Skeletal muscle tissue (tissue), 3 donors: ENCODE measurements at regions not wholly inside any gene's neighbourhood (a gene's known extent, or its start where the extent isn't known, plus 50 kb on each side); places are given as distances from the start of the nearest gene placed in this dataset.

Experiments
- H3K27ac ChIP-seq: one replicate; pipeline ENCODE4 v1.7.0; 2013; ENCODE audit warnings: mild to moderate bottlenecking, low read depth, low read length, inconsistent platforms
- H3K27me3 ChIP-seq, 3 donors: one replicate each; pipeline ENCODE4 v1.7.0; 2013; ENCODE audit warnings: low read length in 3 of 3; ENCODE audit not compliant: control insufficient read depth in 3 of 3, insufficient read depth in 3 of 3
- H3K36me3 ChIP-seq, 3 donors: one replicate each; pipeline ENCODE4 v1.7.0; 2013; ENCODE audit warnings: low read length in 3 of 3; ENCODE audit not compliant: control insufficient read depth in 3 of 3, insufficient read depth in 3 of 3
- H3K4me1 ChIP-seq, 3 donors: one replicate each; pipeline ENCODE4 v1.7.0; 2013; ENCODE audit warnings: low read length in 3 of 3, mild to moderate bottlenecking in 3 of 3; ENCODE audit not compliant: control insufficient read depth in 3 of 3, insufficient read depth in 3 of 3
- H3K4me3 ChIP-seq, 3 donors: one replicate each; pipeline ENCODE4 v1.7.0; 2013; ENCODE audit warnings: low read length in 3 of 3
- H3K9ac ChIP-seq, 3 donors: one replicate each; pipeline ENCODE4 v1.7.0; 2013; ENCODE audit warnings: low read length in 3 of 3, mild to moderate bottlenecking in 3 of 3, moderate library complexity in 2 of 3, low read depth in 1 of 3
- H3K9me3 ChIP-seq, 3 donors: one replicate each; pipeline ENCODE4 v1.7.0; 2013; ENCODE audit warnings: low read length in 3 of 3; ENCODE audit not compliant: control insufficient read depth in 3 of 3
- donor health status: Osteomylitis.

DNA sequence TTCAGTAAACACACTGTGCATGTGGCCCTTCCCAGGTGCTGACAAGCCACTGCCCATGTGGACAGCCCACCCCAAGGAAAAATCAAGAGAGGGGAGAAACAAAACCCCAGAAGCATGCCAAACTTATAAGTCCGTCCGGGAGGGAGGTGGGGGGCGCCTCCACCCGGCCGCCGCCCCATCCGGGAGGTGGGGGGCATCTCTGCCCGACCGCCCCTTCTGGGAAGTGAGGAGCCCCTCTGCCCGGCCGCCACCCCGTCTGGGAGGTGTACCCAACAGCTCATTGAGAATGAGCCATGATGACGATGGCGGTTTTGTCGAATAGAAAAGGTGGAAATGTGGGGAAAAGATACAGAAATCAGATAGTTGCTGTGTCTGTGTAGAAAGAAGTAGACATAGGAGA is 53.8 kb upstream of the C2CD4B start:
- Histone ChIP-seq H3K27ac (no peak overlapping the region), H3K4me1 (no peaks in the 10 kb centered on the region), H3K4me3 (no peak overlapping the region), H3K9me3 (peaks cover 0 to 2% (median 0%) of the 10 kb centered on the region in 3 donors), H3K36me3 (no peaks in the 10 kb centered on the region), H3K27me3 (no peaks in the 10 kb centered on the region), H3K9ac (no peak overlapping the region)

DNA sequence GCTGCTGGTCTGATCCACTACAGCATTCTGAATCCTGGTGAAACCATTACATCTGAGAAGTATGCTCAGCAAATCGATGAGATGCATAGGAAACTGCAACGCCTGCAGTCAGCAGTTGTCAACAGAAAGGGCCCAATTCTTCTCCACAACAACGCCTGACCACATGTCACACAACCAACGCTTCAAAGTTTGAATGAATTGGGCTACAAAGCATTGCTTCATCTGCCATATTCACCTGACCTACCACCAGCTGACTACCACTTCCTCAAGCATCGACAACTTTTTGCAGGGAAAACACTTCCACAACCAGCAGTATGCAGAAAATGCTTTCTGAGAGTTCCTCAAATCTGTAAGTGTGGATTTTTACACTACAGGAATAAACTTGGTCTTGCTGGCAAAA is 54.7 kb upstream of the C2CD4B start:
- Histone ChIP-seq H3K27me3 (no peaks in the 10 kb centered on the region), H3K4me3 (no peak overlapping the region), H3K4me1 (no peaks in the 10 kb centered on the region), H3K9ac (no peak overlapping the region), H3K9me3 (peaks cover 0 to 2% (median 0%) of the 10 kb centered on the region in 3 donors), H3K36me3 (no peaks in the 10 kb centered on the region), H3K27ac (no peak overlapping the region)

DNA sequence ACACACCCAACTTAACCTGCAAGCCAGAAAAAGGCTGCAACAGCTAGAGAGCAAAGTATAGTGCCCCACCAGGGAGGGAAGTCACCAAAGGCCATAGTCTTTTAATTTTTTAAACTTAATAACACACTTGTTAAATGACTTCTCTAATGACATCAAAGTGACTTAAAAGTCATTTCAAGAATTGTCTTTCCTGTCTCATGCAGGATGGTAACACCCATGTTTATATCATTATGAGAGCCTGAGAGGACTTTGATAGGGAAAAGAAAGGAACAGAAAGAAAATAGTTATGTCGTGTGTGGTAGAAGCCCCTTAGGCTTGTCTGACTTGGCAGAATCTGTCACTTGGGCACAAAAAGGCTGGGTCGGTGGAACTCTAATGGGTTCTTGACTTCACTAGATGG is 57.9 kb upstream of the C2CD4B start:
- Histone ChIP-seq H3K9me3 (no peaks in the 10 kb centered on the region), H3K4me3 (no peak overlapping the region), H3K9ac (no peak overlapping the region), H3K27ac (no peak overlapping the region), H3K27me3 (no peaks in the 10 kb centered on the region), H3K36me3 (no peaks in the 10 kb centered on the region), H3K4me1 (no peaks in the 10 kb centered on the region)

DNA sequence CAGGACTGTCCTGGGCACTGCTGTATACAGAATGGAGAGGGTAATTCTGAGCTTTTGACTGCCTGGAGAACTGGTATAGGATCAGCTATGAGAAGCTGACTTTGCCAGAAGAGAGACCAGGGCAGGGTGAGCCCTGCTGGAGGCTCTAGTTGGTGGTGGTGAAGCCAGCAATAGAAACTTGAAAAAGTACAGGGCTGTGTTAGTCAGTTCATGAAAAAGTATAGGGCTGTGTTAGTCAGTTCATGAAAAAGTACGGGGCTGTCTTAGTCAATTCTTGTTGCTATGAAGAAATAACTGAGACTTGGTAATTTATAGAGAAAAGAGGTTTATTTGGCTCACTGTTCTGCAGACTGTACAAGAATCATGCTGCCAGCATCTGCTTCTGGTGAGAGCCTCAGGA is 63.5 kb upstream of the C2CD4B start:
- Histone ChIP-seq H3K9me3 (no peaks in the 10 kb centered on the region), H3K4me1 (no peaks in the 10 kb centered on the region), H3K27me3 (no peaks in the 10 kb centered on the region), H3K27ac (no peak overlapping the region), H3K9ac (no peak overlapping the region), H3K36me3 (no peaks in the 10 kb centered on the region), H3K4me3 (no peak overlapping the region)

DNA sequence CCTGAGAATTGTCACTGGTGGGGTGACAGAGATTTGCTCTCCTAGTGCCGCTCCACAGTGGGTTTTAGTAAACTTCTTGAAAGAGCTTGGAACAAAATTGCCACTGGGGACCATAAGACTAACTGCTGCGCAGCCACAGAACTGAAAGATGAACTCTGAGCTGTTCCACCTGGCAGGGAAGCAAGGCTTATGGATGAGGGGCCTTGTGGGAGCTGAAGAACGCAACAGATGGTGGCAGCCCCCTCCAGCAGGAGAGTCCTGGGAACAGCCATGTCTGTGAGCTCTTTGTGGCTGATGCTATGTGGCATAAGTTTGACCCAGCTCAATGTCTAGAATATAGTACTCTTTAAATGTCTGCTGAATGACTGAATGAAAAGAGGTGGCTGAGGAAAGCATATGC is 66.8 kb upstream of the C2CD4B start:
- Histone ChIP-seq H3K36me3 (no peaks in the 10 kb centered on the region), H3K9me3 (no peaks in the 10 kb centered on the region), H3K9ac (no peak overlapping the region), H3K27ac (no peak overlapping the region), H3K4me3 (no peak overlapping the region), H3K27me3 (no peaks in the 10 kb centered on the region), H3K4me1 (no peaks in the 10 kb centered on the region)

DNA sequence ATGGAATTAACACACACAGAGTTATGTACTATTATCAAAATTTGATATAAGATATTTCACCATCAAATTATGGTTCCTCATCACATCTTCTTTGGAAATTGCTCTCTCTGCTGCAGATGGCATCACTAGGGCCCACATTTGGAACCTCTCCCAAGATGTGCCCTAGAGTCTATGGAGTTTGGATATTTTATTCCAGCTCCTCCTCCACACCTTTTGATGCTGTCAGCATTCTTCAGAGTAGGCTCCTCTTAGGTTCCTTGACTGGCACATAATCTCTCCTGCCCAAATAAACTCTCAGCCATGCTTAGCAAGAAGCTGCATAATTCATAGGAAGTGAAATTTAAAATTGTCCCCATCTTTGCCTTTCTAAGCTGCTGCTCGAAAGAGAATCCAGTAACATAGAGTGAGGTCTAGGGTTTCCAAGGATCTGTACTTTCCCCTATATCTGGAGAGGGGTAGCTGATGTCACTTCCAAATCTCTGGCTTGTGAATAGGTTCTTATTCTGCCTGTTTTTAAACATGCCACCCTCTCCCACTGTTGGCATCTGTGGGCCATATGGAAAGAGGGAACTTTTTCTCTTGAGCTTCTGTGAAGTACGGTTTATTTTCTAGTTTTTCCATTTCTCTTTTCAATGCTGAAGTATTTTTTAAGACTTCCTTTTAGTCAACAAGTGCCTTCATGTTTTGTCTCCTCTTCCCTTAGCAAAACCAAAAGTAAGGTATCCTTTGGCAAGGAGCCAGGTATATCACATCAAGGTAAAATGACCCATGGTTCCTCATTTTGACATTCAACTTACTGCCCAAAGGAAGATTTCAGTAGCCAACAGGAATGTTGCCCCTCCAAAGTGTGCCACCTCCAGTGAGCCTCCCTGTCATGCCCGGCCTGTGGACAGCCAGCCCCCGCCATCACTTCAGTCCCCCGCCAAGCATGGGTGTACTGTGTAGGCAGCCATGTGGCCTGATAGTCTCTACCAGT is 75.3 kb upstream of the C2CD4B start:
- H3K4me3 ChIP-seq = no peak overlapping the region
- no peaks in the 10 kb centered on the region for H3K4me1 ChIP-seq
- no peak overlapping the region for H3K9ac ChIP-seq
- H3K27ac ChIP-seq = no peak overlapping the region
- H3K36me3 ChIP-seq = no peaks in the 10 kb centered on the region
- no peaks in the 10 kb centered on the region for H3K27me3 ChIP-seq
- peaks cover 0 to 4% (median 3%) of the 10 kb centered on the region in 3 donors for H3K9me3 ChIP-seq

DNA sequence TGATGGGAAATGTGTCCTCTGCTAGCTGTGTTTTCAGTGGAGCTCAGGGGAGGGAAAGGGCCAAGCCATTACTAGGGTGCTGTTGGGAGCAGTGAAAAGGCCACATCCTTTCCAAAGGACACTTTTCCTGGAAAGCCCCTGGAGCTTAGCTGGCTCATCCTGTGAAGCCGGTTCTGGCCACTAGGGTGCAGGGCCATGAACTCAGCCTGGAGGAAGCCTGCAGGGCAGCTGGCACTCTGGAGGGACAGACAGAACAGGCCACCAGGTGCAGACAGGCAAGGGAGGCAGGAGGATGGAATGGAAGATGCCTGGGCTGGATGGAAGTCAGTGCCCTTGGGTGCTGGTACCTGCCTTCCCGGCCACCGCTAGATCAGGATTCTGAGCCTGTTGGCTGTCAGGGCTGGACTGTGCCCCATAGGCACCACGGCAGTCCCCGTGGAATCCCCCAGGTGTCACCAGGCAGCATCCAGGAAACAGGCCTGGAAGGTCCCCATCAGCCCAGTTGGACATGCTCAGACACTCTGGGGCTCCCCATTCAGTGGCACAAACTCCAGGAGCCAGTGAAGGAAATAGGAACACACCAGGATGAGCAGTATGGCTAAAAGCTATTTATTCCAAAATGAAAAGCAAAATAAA is 76.2 kb upstream of the C2CD4B start:
- H3K9ac ChIP-seq = no peak overlapping the region
- no peaks in the 10 kb centered on the region for H3K4me1 ChIP-seq
- no peaks in the 10 kb centered on the region for H3K36me3 ChIP-seq
- no peaks in the 10 kb centered on the region for H3K27me3 ChIP-seq
- H3K27ac ChIP-seq = no peak overlapping the region
- no peak overlapping the region for H3K4me3 ChIP-seq
- peaks cover 0 to 4% (median 3%) of the 10 kb centered on the region in 3 donors for H3K9me3 ChIP-seq

DNA sequence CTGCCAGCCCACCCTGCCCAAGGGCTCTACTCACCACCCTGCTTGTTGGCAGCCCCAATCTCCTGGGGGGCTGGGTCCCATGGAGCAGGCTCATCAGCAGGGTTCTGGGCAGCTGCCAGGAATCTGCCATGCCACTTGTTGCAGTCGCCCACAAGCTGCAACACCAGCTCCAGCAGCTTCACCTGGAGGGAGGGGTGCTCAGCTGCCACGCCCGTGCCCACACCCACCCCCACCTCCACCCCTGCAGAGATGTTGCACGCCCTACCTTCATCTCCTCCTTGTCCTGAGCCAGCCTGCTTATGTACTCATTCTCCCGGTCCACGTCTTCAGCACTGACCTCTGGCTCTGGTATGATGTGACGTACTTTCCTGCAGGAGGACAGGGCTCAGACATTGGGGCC is 77.9 kb upstream of the C2CD4B start:
- H3K4me1 ChIP-seq = no peaks in the 10 kb centered on the region
- H3K9me3 ChIP-seq = peaks cover 0 to 3% (median 2%) of the 10 kb centered on the region in 3 donors
- H3K4me3 ChIP-seq = no peak overlapping the region
- no peaks in the 10 kb centered on the region for H3K27me3 ChIP-seq
- no peak overlapping the region for H3K9ac ChIP-seq
- no peaks in the 10 kb centered on the region for H3K36me3 ChIP-seq
- H3K27ac ChIP-seq = no peak overlapping the region

DNA sequence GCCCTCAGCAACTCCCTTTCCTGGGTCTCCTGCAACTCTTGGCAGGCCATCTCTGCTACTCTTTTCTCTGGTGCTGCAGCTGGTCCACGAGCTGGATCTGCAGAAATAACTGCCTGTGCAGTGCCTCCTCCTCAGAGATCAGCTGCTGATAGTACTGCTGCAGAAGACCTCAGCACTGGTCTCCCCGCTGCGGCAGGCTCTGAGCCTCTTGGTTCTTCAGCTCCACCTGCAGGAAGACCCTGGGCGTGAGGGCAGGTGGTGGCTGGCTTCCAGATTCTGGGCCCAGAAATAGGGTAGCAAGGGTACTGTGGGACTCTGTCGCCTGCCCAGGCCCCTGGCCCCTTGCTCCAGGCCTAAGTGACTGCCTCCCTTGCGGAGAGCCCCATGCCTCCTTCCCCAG is 79.7 kb upstream of the C2CD4B start:
- peaks cover 0 to 3% (median 0%) of the 10 kb centered on the region in 3 donors for H3K27me3 ChIP-seq
- no peaks in the 10 kb centered on the region for H3K36me3 ChIP-seq
- no peak overlapping the region for H3K4me3 ChIP-seq
- no peak overlapping the region for H3K27ac ChIP-seq
- H3K9ac ChIP-seq = no peak overlapping the region
- H3K4me1 ChIP-seq = no peaks in the 10 kb centered on the region
- no peaks in the 10 kb centered on the region for H3K9me3 ChIP-seq

DNA sequence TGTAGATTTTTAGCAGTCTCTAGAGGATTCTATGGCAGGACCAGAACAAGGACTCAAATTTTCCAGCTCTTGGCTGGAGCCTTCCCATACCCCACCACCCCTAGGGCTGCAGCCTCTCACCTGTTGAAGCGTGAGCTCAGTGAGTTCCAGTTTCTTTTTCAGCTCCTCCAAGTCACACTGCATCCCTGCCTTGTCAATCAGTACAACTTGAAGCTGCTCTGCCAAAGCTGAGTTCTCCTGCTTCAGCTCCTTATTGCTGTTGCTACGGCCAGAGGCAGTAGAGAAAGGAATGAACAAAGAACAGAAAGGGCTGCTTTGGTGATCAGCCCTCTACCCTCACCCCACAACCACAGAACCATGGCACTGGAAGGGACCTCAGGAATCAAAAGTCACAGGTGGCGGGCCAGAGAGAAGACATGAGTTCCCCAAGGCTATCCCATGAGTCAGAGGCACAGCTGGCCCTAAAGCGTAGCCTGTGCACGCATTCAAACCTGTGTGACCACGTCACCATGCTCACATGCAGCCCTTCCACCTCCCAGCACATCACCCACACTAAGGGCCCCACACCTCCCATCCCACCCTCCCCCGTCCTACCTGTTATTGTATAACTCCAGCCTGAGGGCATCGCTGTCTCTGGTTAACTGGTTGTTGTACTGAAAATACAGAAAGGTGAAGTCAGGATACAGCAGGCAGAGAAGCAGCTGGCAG is 83.3 kb upstream of the C2CD4B start:
- H3K27me3 ChIP-seq = peaks cover 0 to 6% (median 3%) of the 10 kb centered on the region in 3 donors
- no peak overlapping the region for H3K4me3 ChIP-seq
- H3K9ac ChIP-seq = no peak overlapping the region
- no peaks in the 10 kb centered on the region for H3K9me3 ChIP-seq
- H3K27ac ChIP-seq = no peak overlapping the region
- no peaks in the 10 kb centered on the region for H3K4me1 ChIP-seq
- H3K36me3 ChIP-seq = no peaks in the 10 kb centered on the region
